Stimulated activated CD8-positive, alpha-beta memory T cell treated with anti-CD3 and anti-CD28 coated beads, Interleukin-12 subunit alpha, Interleukin-12 subunit beta, amount 100 ng/mL, for 24 hours (primary cell): ENCODE measurements at regions not wholly inside any gene's neighbourhood (a gene's known extent, or its start where the extent isn't known, plus 50 kb on each side); places are given as distances from the start of the nearest gene placed in this dataset.
"Not testable (repeated sequence)": the region's sequence is repeated elsewhere in the genome, so short reads cannot be mapped to it uniquely, and the experiment has no call there.

ENCODE experiments used
- DNase-seq: peaks from one replicate; pipeline ENCODE4 v3.0.0-alpha.2; 2020; ENCODE audit errors: extremely low read depth

DNA sequence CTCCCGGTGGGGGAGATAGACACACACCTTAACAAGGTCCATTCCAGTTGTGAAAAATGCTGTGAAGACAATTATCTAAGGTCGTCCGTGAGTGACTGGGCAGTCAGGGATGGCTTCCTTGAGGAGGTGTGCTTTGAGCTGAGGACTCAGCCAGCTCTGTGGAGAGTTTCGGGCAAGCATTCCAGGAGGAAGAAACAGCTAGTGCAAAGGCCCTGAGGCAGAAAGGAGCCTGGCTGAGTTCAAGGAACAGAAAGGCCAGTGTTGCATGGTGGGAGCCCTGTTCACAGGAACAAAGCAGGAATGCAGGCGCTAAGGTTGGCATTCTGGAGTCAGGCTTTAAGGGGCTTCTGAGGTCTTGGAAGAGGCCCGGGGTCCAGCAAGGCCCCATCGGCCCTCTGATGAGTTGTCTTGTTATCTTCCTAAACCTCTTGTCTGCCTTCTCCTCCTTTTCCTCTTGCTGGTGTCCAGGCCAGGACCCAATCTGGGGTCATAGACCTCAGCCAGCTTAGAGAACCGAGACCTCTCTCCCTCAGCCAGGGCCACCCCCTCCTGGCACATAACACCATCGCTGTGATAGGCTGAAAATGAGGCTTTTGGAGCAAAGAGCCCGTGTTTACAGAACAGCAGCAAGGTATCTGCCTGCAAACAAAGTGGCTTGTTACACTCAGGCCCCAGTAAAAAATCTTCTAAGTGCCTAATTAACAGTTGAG lies 270.2 kb upstream of the MVB12B start:
- DNase-seq = no peak

DNA sequence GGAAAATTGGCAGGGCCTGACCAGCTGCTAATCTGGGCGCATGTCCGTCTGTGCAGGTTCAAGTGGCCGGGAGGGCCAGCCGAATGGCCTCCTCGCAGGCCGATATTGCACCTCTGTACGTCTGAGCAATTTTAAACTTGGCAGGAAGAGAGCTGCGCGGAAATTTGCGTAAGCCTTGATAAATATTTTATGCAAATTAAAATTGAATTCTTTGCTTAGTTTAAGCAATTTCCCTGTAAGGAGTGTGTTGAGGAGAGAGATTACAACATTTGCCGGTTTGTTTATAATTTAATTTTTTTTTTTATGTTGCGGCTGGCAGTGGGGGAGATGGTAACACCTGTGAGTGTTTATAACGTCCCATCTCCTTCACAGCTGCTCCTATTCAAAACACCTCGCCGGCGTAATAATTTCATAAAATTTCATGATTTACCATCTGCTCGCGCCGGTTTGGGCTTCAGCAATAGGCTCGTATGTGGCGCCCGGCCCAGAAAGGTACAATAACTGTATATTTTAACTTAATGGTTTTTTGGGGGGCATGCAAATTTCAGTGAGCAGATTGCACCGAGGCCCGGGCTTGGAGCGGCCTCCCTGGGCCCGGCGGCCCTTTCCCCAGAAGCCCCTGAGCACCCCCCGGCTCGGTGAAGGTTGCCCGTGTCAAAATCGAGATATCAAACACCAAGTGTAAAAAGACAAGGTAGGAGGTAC lies 269.4 kb upstream of the MVB12B start:
- DNase-seq = no peak

DNA sequence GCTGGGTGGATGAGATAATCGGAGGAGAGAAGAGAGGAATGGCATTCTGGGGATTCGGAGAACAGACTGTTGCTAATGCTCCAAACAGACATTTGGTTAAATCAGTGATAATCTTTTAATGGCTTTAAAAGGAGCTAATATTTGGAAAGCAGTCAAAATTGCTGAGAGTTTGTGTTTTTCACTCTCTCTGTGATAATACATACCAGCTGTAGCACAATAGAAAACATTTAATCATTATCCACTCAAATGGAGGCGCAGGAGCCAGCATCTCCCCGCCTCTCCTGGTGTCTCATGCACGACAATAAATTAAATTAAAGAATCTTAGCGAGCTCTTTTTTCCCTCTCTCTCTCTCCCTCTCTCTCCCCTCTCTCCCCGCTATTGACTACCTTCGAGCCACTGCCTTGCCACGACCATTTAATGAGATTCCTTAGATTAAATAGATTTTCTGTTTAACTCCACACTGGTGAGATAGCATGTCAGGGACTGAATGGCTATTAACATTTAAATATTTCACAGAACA lies 268.6 kb upstream of the MVB12B start:
- no peak for DNase-seq

DNA sequence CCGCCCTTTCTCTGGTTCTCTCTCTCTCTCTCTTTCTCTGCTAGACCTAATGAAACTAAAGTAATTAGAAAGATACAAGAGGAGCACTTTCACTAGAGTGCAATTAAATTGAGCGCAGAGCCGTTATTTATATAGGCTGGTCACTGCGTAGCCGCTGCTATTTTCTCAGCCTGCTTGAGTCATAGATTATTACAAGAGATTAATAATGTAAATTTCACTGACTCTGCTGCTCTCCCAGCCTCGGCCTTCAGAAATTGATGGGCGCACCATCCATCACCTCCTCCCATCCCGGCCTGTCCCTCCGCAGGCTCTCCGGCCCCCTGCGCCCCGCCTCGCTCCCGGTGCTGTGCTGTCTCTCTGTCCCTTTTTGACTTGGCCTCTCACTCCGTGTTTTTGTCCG lies 268.0 kb upstream of the MVB12B start:
- DNase-seq = no peak

DNA sequence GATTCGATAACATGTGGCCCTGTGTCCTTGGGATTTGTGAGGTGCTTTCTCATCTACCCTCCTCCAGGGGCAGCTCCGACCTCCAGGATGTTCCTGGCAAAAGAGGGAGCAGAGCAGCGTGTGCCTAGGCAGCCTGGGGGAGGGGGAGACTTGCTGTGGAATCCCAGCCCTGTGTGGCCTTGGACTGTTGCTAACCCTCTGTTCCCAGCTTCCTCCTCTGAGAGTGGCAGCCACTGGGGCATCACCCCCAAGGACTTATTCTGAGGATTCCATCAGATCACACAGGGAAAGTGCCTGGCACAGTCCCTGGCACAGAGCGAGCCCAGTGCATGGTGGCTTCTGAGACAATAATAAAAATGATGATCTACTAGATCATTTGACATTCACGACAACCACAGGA lies 265.1 kb upstream of the MVB12B start:
- no peak for DNase-seq

DNA sequence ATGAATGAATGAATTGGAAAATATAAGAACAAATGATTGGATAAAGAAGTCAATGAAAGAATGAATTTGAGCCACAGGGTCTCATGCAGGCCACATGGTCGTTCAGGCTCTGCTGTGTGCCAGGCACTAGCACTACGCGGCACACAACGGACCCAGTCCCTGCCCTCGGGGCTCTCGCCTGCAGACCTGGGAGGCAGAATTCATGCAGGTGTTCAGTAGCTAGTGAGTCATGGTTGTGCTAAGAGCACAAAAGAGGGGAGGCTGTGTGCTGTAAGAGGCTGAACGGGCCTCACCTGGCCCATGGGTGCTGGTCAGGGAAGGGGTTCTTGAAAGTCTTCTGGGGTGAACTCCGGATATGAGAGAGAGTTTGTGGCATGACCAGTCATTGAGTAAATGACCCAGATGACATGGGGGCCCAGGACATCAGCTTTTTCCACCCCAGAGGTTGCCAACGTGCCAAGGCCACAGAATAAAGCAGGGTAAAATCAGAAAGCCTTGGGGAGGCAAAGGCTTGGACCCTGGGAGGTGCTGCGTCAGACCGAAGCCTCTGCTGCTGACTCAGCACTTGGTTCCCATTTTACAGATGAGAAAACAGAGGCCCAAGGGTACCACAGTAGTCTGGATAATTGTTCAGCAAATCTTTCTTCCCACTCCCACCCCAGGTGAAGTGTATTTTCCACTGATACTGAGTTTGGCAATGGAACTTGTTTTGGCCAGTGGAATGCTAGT lies 264.3 kb upstream of the MVB12B start:
- no peak for DNase-seq

DNA sequence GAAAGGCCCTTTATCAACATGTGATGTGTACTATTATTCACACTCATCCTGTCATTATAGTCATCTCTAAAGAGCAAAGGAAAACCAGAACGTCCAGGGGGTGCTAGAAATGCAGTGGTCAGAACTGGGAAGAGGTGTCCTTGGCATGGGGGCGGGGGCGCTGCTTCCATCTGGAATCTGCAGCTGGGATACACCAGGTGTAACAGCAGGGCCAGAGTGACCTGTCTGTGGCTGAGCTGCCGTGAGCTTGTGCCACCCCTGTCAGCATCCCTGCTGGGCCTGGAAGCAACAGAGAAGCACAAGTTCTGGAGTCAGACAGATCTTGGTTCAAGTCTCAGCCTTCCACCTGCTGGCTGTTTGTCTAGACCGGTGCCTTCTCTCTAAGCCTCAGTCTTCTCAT lies 263.3 kb upstream of the MVB12B start:
- no peak for DNase-seq

DNA sequence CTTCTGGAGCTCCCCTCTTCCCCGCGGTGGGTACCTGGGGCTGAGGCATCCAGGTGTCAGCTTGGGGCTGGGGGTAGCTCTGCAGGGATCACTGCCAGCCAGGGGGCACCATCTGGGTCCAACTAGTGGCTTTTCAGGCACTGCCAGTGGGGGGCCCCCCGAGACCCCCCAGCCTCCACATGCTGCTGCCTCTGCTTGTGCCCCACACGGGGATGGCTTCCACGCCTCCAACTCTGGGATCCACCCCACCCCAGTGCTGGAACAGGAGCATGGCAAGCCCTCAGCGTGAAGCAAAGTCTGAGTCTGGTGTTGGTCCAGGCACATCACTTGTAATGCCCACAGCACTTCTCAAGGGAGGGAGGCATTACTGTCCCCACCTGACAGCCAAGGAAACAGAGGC lies 260.5 kb upstream of the MVB12B start:
- DNase-seq = no peak

DNA sequence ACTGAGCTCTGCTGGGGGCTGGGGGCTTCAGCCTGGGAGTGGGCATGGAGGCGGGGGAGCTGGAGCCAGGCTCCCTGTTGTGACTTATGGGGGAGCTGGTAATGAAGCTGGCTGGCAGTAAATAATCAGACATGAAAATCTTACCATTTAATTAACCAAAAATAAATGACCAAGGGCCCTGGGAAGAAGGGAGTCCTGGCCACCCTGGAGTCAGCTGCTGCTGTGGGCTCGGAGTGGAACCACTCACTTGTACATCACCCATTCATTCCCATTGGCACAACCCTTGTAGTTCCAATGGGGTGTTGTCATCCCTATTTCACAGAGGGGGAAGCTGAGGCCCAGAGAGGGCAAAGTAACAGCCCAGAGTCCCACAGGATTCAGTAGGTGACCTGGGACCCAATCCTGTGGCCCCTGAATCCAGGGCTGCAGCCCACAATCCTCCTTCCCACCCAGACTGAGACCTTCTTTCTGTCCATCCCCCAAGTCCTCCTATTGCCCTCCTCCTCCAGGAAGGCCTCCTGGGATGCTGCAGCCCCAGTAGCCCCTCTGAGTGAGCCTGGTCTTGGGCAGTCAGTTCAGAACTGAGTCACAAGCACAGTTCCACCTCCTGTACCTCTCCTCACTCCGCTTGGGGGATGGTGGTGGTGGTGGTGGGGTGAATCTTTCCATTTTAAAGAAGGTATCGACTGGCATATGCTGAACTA lies 259.4 kb upstream of the MVB12B start:
- no peak for DNase-seq

DNA sequence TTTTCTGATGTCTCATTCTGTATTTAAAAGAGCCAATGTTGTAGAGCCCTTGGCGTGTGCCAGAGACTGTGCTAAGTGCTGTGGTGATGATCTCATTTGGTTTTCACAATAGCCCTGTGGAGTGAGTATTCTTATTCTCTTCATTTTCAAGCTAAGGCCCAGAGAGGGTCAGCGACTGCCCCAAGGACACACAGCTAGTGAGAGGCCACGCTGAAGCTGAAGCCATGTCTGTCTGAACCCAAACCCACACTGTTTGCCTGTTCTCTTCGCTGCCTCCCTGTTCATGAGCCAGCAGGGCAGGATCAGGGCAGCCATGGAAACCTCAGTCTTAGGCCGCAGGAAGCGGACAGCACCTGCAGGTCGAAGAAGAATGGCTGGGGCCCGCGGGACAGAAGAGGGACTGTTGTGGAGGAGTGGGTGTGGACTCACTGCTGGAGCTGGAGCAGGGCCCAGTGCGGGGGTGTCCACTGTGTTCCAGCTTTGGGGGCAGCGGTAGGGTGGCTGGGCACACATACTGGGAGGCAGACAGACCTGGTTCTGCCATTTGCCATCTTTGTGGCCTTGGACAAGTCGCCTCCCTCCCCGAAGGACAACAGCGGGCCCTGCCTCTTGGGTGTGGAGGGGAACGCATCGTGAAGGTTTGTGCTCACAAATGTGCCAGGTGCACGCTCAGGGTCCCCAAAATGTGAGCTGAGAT lies 257.9 kb upstream of the MVB12B start:
- no peak for DNase-seq

DNA sequence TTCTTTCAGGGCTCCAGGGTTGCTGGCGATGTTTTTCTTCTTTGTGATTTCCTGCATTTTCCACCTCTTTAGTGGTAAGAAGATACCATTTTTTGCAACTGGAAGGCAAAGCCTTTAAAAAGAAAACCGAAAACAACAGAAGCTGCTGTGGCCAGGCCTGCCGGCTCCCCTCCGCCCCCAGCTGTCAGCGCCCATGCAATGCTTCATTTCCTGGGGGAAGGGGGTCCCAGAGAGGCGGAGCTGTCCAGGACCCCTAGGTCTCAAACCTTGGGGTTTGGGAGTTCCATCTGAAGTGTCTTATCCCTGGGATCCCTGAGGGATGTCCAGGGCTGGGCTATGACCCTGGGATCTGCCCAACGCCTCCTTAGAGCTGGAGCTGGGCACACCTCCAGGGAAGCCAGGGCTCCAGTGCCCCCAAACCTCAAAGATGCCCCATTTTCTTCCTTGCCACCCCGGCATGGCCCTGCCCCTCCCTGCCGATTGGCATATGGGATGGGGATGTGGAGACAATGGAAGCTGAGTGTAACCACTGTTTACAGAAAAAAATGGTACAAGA lies 257.2 kb upstream of the MVB12B start:
- DNase-seq = no peak

DNA sequence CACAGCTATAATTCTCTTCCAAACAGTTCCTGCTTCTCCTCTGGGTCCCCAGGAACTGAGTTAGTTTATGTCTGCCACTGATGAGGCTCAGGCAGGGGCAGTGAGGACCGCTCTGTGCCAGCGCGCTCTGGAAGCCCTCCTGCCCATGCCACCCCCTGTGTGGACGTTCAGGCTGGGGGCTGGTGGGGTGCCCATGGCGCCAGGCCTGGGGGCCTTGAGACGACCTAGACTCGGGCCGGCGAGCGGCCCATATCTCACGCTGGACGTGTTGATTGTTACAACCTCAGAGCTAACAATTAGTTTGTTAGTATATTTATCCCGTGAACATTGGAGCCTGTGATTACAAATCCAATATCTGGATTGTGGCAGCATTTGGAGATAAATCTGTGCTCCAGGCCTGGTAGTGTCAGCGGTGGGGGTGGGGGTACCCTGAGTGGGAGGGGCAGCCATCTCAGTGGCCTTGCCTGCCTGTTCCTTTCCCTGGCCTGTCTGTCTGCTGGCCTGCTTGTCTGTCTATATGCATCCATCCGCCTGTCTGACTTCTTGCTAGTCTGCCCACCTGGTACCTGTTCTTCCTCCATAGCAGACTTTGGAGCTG lies 256.5 kb upstream of the MVB12B start:
- DNase-seq = no peak

DNA sequence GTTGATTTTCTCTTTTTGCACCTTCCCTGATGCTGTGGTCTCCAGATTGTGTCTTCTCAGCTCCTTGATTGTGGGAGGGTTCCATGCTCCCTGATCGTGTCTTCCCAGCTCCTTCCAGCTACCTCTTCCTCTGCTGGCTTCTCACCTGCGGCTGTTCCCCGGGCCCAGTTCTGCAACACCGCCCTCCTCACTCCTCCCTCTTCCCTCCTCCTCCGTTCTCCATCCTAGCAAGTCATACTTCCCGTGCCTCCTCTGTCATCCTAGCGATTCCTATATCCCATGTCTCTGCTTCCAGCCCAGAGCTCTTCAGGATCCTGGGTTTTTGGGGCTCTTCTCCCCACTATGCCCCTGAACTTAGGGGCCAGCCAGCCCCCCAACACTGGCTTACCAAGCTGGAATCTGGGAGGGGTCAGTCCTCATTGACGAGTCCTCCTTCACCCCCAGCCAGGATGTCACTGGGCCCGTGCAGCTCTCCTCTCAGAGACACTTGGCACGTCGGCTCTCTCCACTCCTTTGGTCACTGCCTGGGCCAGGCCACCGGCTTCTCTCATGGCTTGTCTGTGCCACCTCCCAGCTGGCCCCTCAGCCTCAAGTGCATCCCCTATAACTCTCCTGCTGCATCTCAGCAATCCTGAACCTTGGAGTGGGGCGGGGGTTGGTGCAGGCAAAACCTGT lies 255.4 kb upstream of the MVB12B start:
- no peak for DNase-seq

DNA sequence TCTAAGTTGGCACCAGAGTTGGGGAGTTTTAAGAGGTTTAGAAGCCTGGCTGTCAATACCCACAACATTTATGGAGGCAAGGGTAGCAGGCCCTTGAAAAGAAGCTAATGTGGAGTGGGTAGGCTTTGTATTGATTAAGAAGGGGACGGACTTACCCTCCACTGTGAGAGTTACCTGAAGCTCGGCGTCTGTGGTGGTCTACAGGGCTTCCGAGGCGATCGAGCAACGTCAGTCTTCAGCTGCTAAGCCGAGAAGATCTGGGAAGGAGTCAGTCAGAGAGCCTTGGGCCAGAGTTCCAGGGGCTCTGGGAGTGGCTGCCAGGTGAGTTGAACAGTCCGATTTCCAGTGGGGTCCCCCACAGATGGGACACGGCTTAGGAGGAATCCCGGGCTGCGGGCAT lies 249.0 kb upstream of the MVB12B start:
- not testable (repeated sequence) for DNase-seq

DNA sequence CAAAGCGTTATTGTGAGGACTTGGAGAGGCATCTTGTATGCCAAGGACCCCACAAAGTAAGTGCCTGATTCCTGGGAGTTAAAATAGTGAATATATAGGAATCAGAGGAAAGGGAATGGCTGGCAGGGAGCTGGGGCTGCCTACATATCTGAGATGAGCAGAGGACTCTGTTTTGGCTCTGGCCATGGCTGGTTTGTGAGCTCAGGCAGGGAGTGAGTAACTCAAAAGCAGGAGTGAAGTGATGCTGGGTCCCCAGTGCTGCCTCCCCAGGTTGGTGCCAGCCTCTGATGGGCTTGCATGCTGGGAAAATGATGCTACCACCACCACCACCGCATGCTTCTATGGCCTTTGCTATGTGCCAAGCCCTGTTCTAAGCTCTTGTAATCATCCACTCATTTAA lies 246.0 kb upstream of the MVB12B start:
- no peak for DNase-seq

DNA sequence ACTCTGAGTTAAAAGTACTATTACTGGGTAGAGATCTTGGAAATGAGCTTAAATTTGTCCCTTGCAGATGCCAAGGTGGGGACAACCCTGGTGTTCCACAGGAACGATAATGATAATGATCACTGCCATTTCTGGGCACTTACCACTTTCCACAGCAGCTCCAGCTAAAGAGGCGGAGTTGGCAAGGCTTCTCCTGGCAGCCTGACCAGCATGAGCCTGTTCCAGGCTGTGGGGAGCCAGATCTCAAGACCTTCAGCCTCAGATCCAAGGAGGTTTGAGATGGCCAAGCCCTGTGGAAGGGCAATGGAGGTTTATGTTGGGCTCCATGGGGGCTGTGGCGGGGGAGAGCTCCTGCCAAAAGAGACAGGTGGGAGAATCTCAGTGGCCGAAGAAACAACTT lies 244.9 kb upstream of the MVB12B start:
- DNase-seq = no peak

DNA sequence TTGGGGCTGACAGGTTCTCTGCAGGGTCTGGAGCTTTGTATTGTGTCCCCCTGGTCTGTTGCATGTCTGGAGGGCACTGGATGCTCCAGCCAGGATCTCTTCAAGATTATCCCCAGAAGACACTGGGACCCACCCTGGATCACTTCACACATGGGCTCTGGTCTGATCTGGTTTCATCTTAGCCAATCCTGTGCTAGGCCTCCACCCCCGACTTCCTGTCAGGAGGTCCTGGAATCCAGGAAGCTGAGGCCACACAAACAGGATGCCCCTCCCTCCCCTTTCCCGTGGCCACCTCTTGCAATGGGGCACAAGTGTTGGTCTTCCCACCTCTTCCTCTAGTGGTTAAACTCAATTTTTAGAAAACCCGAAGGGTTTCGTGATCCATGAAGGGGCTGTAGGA lies 242.6 kb upstream of the MVB12B start:
- DNase-seq = no peak

DNA sequence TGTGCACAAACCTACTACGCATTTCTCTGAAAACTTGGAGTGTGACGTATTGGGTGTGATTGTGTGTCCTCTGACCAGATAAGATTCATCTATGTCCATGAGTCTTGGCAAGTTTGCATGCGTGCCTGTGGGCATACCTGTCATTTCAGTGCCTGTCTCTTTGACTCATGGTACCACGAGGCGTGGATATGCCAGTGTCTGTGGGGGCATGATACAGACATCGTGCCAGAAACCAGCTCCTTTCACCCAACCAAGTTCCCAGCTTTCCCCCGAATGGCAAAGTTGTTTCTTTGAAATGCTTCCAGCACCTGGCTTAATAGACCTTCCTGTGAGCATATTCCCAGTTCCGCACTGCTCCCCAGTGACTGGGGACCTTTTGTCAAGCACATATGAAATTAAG lies 241.9 kb upstream of the MVB12B start:
- DNase-seq = no peak

DNA sequence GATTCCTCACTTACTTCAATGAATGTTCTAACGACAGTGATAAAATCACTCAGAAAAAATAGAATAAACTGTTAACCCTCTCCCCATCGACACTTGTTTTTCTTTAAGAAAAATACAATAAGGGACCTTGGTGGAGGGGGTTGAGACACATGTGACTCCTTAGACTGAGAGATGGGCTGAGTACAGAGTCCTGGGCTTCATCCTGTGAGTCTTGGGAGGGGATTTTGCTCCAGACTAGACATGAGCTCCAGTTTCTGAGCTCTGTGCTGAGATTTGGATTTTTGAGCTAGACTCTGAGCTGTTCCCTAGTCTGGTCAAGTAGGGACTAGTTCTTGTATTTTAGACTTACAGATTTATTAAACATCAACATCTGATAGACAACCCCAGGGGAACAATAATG lies 241.5 kb upstream of the MVB12B start:
- no peak for DNase-seq

DNA sequence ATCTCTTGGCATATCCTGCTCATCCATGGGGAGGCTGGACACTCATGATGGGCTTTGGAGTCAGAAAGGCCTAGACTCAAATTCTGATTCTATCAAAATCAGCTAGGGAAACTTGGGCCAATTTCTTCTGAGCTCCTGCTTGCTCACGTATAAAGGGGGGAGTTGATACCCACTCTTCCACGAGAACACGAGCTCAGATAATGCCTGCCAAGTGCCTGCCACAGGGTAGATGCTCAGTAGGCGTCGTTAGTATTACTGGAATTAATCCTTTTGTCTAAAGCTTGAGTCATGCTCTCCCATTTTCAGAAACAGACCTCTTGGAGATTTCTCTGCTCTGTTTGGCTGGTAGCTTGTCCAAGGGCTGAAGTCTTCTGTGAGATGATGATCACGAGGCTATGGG lies 238.3 kb upstream of the MVB12B start:
- no peak for DNase-seq
